NCI-H460 (cell line): ENCODE measurements at regions not wholly inside any gene's neighbourhood (a gene's known extent, or its start where the extent isn't known, plus 50 kb on each side); places are given as distances from the start of the nearest gene placed in this dataset.

Experiments
- DNase-seq: peaks from one replicate; pipeline ENCODE4 v3.0.0-alpha.2; 2016; ENCODE audit warnings: low read depth; ENCODE audit errors: extremely low read depth

DNA sequence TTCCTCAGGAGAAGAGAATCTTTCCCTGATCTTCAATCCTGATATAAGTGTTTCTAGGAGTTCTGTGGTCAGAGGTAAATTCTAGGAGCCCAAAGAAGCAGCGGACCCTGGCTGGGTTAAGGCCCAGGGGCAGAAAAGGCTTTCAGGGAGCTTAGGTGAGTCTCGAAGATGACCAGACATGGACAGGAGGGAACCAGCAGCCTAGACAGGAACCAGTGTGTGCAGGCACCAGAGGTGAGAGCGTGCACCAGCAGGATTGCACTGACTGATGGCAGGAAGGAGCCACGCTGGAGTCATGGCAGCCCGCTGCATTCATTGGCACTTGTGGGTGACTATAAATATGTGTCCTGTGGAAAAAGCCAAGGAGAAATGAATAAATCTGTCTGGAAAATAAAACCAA, 489.9 kb downstream of the BCL11B start:
- no peak for DNase-seq

DNA sequence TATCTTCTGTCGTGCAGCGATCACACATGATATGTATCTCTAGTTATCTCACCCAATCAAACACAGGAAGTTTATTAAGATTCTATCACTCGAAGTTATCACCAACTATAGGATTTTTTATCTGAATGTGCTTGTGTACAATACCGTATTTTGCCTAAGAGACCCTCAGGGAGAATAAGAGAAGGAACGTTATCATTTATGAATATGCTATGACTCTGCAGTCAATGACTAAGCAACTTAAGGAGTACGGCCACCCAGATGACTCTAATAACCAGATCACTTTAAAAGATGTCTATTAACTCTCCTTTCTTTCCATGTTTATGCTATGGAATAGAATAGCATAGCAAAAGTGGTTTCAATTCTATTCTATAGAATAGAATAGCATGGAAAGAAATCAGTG, 486.4 kb downstream of the BCL11B start:
- no peak for DNase-seq

DNA sequence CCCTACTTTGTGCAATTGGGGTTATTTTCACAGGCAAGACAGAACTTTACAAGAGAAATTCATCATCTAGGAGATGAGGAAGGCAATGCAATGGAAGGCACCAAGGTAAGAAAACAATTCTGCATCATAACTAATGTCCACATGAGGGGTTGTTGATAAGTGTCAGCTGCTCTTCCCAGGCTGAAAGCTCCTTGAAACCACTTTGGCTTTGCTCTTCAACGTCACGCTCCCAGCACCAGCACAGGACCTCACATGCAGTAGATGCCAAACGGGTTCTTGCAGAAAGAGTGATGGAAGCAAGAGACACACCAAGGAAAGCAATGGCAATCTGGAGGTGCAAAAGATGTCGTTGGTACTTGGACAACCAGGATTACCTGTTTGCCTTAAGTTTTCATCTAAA, 485.5 kb downstream of the BCL11B start:
- no peak for DNase-seq

DNA sequence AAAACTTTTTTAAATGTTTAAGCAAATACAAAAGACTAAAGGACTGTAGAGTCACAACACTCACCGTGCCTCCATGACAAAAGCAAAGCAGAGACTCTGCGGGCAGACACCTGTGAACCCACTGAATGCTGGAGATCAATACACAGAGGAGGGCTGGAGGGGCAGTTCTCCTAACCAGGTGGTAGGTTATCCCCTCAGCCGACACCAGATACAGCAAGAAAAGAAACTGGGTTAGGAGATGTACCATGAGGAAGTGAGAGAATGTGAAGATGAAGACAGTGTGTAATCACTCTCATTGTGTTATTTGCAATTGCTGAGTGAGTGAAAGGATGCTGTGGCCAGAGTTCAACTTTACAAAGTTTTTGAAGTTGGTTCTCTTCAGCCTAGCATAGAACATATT, 480.3 kb downstream of the BCL11B start:
- DNase-seq, result no peak

DNA sequence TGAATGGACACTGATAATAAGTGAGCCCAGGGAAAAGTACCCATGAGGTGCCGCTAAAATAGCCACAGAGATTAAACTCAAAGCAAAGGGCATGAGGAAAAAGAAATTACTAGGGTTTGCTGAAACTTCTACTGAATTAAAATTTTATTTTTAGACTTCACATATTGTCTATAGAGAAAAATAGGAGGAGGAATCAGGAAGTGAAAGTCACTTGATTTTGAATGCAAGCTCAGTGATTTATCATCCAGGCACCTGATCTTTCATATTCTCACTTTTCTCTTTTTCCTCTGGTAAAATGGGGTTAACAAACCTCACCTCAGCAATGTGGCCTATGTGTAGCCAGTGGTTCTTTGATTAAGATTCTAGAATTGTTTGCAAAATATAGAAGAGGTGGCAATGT, 479.8 kb downstream of the BCL11B start:
- no peak for DNase-seq

DNA sequence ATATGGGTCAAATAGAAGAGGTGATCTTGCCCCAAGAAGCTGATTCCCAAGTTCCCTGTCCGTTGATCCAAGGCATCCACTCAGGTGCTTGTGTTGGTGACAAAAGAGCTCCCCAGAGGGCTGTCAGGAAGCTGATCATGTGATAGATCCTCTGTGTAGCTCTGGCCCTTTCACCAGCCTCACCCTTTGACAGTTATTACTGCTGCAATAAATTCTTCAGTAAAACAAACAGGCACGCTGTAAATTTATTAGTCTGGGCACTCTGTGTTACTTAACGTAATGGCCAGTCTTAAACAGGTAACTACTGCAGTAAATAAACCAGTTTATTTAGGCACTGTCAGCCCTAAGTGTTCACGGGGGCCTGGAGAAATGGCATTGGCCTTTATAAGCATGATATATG, 473.9 kb downstream of the BCL11B start:
- no peak for DNase-seq

DNA sequence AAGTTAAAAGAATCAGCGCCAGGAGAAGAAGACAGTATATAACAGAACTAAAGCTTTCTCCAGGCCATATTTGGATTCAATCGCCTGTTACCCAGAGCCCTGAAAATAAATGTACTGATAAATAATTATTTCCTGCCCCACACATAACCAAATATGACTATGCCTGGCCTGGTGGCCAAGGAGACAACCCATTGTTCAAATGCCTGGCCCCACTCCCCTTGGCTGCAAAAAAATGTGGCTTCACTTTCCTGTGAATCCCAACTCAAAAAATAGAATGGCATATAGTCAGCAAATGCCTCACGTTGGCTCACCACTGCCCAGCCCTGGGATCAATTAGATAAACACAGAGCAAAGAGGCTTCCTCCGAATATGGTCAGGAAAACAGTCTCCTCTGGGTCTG, 472.1 kb downstream of the BCL11B start:
- DNase-seq, result no peak

DNA sequence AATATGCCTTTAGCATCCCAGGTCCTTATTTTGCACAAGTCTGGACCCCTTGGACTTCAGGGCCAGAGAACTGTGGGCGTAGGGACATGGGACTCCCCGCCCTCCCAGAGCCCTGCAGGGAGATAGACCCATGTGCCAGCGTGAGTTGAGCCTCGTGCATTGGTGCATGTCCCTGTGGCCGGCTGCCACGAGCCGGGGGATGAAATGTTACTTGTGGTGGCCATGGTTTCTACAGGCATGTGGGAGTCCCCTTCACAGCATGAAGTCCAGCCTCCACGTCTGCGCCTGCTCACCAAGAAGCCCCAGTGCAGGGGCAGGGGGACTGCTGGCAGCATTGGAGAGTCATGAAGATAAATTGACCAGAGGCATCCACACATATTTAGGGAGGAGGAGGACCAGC, 470.0 kb downstream of the BCL11B start:
- no peak for DNase-seq

DNA sequence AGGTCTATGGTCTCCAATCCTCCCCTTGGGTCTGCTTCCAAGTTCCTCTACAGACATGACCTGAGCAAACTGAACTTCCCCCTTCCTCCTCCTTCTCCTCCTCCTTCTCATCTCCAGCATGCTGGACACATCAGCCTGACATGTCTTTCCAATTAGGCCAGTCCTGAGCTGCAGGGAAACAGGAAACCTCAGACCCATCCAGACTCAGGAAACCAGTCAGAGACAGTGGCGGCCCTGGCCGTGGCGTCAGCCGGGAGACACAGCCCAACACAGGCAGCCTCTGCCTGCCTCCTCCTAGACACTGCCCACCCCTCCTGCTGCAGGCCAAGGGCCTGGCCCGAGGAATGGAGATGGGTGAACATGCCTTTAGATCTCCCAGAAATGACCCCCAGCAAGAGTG, 468.8 kb downstream of the BCL11B start:
- DNase-seq, result no peak

DNA sequence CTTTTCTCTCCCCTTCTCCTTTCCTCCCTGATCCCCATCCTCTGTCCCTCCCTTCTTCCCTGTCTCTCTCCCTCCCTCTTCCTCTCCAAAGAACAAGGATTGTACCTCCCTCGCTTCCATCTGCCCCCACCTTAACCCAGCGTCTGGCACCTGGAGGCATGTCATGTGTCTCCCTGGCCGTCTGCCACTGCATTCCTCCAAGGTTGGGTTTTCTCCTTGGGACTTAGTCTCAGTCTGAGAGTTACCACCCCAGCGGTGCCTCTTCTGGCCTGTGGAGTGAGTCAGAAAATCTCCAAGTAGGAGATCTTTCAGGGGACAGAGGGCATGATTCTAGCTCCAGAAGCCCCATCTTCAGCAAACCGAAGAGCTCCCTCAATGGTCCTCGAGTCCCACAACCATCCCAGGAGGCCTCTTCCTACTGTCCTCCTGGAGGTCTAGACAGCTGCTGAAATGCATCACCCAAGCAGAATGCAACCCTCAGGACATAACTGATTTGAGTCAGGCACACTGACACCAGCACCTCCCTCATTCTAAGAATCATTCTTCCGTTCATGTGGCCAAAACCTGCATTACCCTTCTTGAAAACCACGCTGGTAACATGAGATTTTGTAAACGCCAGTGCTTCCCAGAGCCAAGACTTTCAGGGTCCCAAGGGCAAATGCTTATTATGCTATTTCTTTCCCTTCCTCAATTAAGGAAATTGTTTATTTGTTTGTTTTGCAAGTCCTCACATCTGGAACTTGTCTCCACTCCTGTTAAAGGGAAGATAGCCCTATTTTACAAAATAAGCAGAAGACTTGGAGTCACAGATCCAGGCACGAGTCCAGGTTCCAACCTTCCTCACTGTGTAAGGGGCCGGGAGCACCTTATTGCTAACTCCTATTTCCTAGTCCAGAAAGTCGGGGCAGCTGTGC, 463.2 kb downstream of the BCL11B start:
- no peak for DNase-seq

DNA sequence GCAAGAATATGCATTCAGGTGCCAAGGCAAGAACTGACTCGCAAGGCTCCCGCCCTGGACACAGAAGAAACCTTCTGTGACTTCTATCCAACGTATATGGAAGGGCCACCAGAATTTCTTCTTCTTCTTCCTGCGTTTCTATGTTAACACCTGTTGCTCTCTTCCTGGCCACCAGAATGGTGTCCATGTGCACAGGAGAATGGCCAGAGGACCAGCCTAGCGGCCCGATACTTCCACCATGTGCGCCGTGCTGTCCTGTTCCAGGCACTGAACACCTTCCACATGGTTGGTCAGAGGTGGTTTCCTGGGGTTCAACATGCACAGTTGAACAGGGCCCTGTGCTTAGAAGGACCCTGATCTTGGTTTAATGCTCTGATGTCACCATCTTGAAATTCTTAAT, 455.8 kb downstream of the BCL11B start:
- DNase-seq, result no peak

DNA sequence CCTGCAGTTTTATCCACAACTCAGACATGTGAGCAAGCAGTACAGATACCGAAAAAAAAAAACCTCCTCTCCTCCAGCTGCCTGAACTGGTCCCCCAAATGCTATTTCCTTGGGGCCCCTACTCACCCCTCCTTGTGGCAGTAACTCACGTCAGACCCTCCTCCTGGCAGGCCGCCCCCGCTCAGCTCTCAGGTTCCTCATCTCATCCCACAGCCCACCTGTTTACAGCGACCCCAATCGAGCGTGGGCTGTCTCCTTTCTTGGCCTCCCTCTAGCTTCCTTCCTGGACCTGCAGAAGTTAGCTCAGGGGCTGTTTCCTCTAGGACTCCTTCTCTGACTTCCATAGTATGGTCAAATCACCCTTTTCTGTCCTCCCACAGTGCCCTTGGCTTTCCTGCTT, 455.3 kb downstream of the BCL11B start:
- DNase-seq, result no peak

DNA sequence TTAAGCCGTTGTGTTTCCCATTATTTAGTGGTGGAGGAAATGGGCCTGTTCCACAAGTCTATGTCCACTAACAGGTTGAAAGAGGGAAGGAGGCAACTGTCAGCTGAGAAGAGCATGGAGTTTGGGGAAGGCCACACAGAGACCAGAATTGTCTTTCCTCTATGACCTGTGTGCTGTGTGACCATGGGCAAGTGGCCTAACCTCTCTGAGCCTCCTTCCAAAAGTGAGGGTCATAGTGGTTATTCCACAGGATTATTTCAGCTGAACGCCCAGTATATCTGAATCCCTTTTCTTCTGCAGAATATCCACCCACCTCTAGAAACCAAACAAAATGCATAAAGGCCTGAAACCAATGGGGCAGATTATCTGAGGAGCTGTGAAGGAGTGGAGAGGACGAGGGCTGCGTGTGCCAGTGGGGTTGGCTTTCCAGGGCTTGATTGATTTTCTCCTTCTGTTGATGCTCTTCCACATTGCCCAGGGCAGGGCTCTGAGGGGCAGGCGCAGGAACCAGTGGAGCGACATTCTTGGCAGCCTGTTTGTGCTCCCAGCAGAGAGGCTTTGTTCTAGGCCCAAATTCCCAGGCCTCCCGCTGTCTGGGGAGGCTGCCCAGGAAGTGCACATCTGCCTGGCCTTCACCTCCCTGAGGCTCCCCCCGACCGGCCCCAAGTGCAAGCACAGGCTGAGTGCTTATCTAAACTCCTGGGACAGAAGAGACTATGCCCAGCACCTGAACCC, 452.7 kb downstream of the BCL11B start:
- no peak for DNase-seq

DNA sequence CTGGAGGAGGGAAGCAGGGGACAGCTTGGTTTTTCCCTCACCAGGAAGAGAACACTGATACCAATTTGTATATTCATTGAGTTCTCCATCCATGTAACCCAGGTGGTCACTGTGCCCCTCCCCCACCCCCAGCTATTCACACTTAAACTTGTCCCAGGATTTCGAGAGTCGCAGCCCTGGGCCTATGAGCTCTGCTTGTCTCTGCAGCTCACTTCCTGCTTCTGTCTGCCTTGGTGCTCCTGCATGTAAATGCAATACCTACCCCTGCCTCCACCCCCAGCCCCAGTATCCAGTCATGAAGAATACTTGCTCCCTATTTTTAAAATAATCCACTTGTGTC, 452.2 kb downstream of the BCL11B start:
- no peak for DNase-seq

DNA sequence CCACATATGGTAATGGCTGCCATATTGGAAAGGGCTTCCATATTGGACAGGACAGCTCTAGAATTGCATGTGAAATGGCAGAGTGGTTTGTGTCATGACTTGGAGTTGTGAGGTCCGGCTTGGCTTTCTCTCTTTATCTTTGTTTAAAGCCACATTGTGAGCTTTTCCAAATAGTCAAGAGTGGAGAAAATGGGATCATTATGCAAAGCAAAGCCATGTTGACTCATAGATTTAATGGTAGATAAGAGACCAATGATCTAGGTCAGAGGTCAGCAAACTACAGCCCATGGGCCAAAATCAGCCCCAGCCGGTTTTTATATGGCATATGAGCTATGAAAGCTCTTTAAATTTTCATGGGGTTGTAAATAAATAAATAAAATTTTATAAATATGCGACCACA, 449.1 kb downstream of the BCL11B start:
- no peak for DNase-seq

DNA sequence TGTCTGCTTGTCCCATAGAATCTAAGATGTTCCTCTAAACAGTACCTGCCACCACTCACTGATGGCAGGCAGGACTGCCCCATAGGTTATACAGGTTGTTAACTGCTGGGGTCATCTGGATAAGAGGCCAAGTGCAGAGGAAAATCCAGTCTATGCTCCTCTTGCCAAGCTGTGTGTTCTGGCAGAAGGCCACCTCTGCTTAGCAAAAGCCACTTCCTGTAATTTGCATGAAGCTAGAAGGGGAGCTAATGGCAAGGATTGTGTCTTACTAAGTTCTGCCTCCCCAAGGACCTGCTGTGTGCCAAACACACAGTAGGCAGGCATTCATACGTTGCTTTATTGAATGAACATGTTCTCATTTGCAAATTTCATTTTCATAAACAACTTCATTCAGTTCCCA, 445.4 kb downstream of the BCL11B start:
- DNase-seq, result no peak

DNA sequence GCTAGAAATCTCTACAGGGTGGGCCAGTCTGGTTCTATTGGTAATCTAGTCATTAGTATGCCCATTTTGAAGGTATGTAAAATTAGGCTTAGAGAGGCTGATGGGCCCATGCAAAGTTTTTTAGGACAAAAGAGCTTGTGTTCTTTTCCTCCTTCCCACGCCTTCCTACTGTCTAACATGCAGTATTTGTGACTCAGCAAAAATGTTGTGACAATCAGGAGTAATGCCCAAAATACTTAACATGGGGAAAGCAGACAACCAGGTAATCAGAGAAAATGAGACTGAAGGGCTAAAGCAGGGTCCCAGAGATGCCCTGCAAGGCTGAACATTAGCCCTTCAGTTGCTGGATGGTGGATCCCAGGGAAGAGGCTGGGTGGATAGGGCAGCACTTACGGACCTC, 437.9 kb downstream of the BCL11B start:
- DNase-seq, result no peak

DNA sequence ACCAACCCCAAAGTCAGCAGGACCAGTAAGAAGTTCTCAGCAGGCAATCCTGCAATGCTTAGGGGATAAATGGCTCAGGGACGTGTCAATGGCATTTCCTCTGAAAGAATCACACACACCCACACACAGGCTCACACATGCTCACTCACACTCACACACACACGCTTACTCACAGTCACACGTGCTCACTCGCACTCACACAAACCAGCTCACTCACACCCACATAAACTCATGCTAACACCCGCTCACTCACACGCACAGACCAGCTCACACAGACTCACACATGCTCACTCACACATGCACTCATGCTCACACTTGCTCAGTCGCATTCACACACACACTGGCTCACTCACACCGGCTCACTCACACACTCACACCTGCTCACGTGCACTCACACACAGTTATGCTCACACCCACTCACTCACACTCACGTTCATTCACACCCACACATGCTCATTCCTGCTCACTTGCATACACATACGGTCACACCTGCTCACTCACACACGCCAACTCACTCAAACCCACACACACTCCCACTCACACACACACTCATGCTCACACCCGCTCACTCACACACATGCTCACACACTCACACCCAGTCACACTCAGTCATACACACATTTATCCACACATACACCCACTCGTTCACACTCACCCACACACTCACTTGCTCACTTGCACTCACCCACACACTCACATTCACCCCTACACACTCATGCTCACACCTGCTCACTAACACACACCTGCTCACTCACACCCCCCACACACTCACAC, 436.8 kb downstream of the BCL11B start:
- DNase-seq, result no peak

DNA sequence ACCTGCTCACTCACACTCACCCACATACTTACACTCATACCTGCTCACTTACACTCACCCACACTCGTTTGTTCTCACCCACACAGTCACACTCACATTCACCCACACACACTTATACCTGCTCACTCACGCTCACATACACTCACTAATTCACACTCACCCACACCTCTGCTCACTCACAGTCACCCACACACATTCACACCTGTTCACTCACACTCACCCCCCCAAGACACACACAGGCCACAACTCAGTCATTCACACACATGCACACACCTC, 436.2 kb downstream of the BCL11B start:
- no peak for DNase-seq

DNA sequence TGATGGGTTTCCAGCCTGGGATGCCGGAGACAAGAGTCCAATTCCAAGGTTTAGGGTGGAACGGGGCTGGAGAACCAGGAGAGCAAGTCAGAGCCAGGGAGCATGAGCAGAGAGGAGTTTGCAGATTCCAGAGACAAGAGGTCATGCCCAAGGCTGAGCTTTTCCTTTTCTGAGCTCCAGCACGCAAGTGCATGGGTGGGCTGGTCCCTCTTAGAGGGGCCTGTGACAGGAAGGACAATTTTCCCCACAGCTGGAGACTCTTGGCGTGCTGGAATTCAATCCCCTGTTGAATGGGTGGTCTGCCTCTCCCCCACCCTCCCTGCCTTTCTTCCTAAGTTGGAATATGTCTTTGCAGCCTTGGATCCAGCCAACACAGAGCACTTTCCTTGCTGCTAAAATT, 431.9 kb downstream of the BCL11B start:
- no peak for DNase-seq

DNA sequence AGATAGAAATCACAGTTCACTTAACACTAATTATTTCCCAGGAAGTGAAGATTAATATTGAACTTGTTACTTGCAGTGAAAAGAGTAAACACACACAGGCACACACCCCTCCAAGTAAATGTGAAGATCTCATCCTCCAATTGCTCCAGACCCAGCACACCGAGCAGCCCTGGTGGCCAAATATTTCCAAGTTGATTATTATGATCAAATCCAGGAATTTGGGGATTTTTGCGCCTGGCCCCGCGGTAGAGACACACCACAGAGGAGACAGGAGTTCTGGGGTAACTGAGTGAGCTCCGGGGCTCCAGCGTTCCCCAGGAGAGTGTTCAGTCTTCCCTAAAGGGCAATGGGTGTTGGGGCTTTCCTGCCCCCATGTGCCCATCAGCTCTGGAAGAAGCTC, 431.5 kb downstream of the BCL11B start:
- no peak for DNase-seq

DNA sequence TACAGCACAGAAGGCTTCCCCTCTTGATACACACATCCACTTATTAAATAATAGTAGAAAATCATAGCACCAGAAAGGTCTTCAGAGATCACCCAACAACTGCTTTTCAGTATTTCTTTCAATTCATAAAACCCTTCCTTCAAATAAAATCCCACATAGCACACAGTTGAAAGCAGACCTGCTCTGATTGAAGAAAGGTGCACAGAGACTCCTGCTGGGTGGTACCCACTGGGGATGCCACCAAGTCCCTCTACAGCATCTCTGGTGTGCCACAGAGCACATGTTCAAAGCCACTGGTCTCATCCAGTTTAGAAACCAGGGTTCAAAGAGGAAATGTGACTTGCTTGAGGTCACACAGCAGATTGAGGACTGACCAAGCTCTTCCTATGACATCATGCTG, 427.5 kb downstream of the BCL11B start:
- no peak for DNase-seq
